ENCODE measurements at regions not wholly inside any gene's neighbourhood (a gene's known extent, or its start where the extent isn't known, plus 50 kb on each side); places are given as distances from the start of the nearest gene placed in this dataset.

- H3K4me3 ChIP-seq (ENCODE audit: low read depth in 1 of 3, low read length in 3 of 3): no peak overlapping the region
- no peaks in the 10 kb centered on the region for H3K36me3 ChIP-seq (ENCODE audit: control insufficient read depth in 3 of 3, insufficient read depth in 2 of 3, low read depth in 1 of 3, low read length in 3 of 3)
- WGBS, 3 donors: 85 to 93% (median 86%) methylated on average over 6 of the region's 6 CpGs
- DNase-seq (no peak), FAIRE-seq (no peak)
- no peaks in the 10 kb centered on the region for H3K9me3 ChIP-seq (ENCODE audit: control insufficient read depth in 2 of 2, insufficient read depth in 1 of 2, low read depth in 1 of 2, low read length in 1 of 2)
- H3K4me1 ChIP-seq (ENCODE audit: control insufficient read depth in 3 of 3, insufficient read depth in 2 of 3, low read depth in 1 of 3, low read length in 2 of 3): no peaks in the 10 kb centered on the region
- H3K27me3 ChIP-seq (ENCODE audit: control insufficient read depth in 3 of 3, insufficient read depth in 3 of 3, low read length in 3 of 3): no peaks in the 10 kb centered on the region
- H3K27ac ChIP-seq (ENCODE audit: low read depth in 1 of 3, low read length in 2 of 3): no peak overlapping the region
Observed at GRCh38 chrX:36583674-36584073, 424.5 kb upstream of the FAM47C start.

GRCh38 chrX:36609616-36610585 is 398.3 kb upstream of the FAM47C start:
- Histone ChIP-seq H3K9me3 (ENCODE audit: control insufficient read depth in 2 of 2, insufficient read depth in 1 of 2, low read depth in 1 of 2, low read length in 1 of 2) (no peaks in the 10 kb centered on the region), H3K27me3 (ENCODE audit: control insufficient read depth in 3 of 3, insufficient read depth in 3 of 3, low read length in 3 of 3) (no peaks in the 10 kb centered on the region), H3K4me3 (ENCODE audit: low read depth in 1 of 3, low read length in 3 of 3) (no peak overlapping the region), H3K36me3 (ENCODE audit: control insufficient read depth in 3 of 3, insufficient read depth in 2 of 3, low read depth in 1 of 3, low read length in 3 of 3) (no peaks in the 10 kb centered on the region), H3K27ac (ENCODE audit: low read depth in 1 of 3, low read length in 2 of 3) (no peak overlapping the region), H3K4me1 (ENCODE audit: control insufficient read depth in 3 of 3, insufficient read depth in 2 of 3, low read depth in 1 of 3, low read length in 2 of 3) (no peaks in the 10 kb centered on the region)
- no peak for DNase-seq
- FAIRE-seq: no peak
- 51 to 64% (median 54%) methylated on average over 4 of the region's 4 CpGs for WGBS, 3 donors

DNA sequence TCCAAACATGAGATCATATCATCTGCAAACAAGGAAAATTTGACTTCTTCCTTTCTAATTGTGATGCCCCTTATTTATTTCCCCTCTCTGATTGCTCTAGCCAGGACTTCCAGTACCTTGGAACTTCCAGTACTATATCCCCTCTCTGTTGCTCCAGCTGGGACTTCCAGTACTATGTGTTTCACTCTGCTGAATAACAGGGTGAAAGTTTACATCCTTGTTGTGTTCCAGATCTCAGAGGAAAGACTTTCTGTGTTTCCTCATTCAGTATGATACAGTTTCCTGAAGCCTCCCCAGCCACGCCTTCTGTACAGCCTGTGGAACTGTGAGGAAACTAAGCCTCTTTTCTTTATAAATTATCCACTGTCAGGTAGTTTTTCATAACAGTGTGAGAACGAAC is 381.3 kb upstream of the FAM47C start:
- H3K36me3 ChIP-seq (ENCODE audit: control insufficient read depth in 3 of 3, insufficient read depth in 2 of 3, low read depth in 1 of 3, low read length in 3 of 3): no peaks in the 10 kb centered on the region
- WGBS, 3 donors: 44 to 66% (median 57%) methylated on average over 2 of the region's 2 CpGs
- FAIRE-seq: no peak

GRCh38 chrX:36640232-36640631 is 367.9 kb upstream of the FAM47C start:
- H3K4me1 ChIP-seq (ENCODE audit: control insufficient read depth in 3 of 3, insufficient read depth in 2 of 3, low read depth in 1 of 3, low read length in 2 of 3): no peaks in the 10 kb centered on the region
- no peaks in the 10 kb centered on the region for H3K36me3 ChIP-seq (ENCODE audit: control insufficient read depth in 3 of 3, insufficient read depth in 2 of 3, low read depth in 1 of 3, low read length in 3 of 3)
- no peak for DNase-seq
- 74 to 88% (median 84%) methylated on average over 4 of the region's 4 CpGs for WGBS, 3 donors
- no peaks in the 10 kb centered on the region for H3K9me3 ChIP-seq (ENCODE audit: control insufficient read depth in 2 of 2, insufficient read depth in 1 of 2, low read depth in 1 of 2, low read length in 1 of 2)
- H3K27me3 ChIP-seq (ENCODE audit: control insufficient read depth in 3 of 3, insufficient read depth in 3 of 3, low read length in 3 of 3): no peaks in the 10 kb centered on the region
- H3K4me3 ChIP-seq (ENCODE audit: low read depth in 1 of 3, low read length in 3 of 3): no peak overlapping the region
- no peak for FAIRE-seq
- H3K27ac ChIP-seq (ENCODE audit: low read depth in 1 of 3, low read length in 2 of 3): no peak overlapping the region

More for the DNA sequence above, 381.3 kb upstream of the FAM47C start:
- Histone ChIP-seq H3K27ac (ENCODE audit: low read depth in 1 of 3, low read length in 2 of 3) (no peak overlapping the region), H3K27me3 (ENCODE audit: control insufficient read depth in 3 of 3, insufficient read depth in 3 of 3, low read length in 3 of 3) (no peaks in the 10 kb centered on the region), H3K9me3 (ENCODE audit: control insufficient read depth in 2 of 2, insufficient read depth in 1 of 2, low read depth in 1 of 2, low read length in 1 of 2) (no peaks in the 10 kb centered on the region), H3K4me1 (ENCODE audit: control insufficient read depth in 3 of 3, insufficient read depth in 2 of 3, low read depth in 1 of 3, low read length in 2 of 3) (no peaks in the 10 kb centered on the region), H3K4me3 (ENCODE audit: low read depth in 1 of 3, low read length in 3 of 3) (no peak overlapping the region)
- DNase-seq: no peak

- no peak for DNase-seq
- no peaks in the 10 kb centered on the region for H3K27me3 ChIP-seq (ENCODE audit: control insufficient read depth in 3 of 3, insufficient read depth in 3 of 3, low read length in 3 of 3)
- H3K4me3 ChIP-seq (ENCODE audit: low read depth in 1 of 3, low read length in 3 of 3): no peak overlapping the region
- no peaks in the 10 kb centered on the region for H3K36me3 ChIP-seq (ENCODE audit: control insufficient read depth in 3 of 3, insufficient read depth in 2 of 3, low read depth in 1 of 3, low read length in 3 of 3)
- no peak for FAIRE-seq
- H3K9me3 ChIP-seq (ENCODE audit: control insufficient read depth in 2 of 2, insufficient read depth in 1 of 2, low read depth in 1 of 2, low read length in 1 of 2): no peaks in the 10 kb centered on the region
- no peak overlapping the region for H3K27ac ChIP-seq (ENCODE audit: low read depth in 1 of 3, low read length in 2 of 3)
- WGBS, 3 donors: 61 to 75% (median 69%) methylated on average over 3 of the region's 3 CpGs
- H3K4me1 ChIP-seq (ENCODE audit: control insufficient read depth in 3 of 3, insufficient read depth in 2 of 3, low read depth in 1 of 3, low read length in 2 of 3): no peaks in the 10 kb centered on the region
Observed at GRCh38 chrX:36642052-36642451, 366.1 kb upstream of the FAM47C start.

- FAIRE-seq (no peak), DNase-seq (no peak)
- no peaks in the 10 kb centered on the region for H3K36me3 ChIP-seq (ENCODE audit: control insufficient read depth in 3 of 3, insufficient read depth in 2 of 3, low read depth in 1 of 3, low read length in 3 of 3)
- no peak overlapping the region for H3K4me3 ChIP-seq (ENCODE audit: low read depth in 1 of 3, low read length in 3 of 3)
- no peaks in the 10 kb centered on the region for H3K27me3 ChIP-seq (ENCODE audit: control insufficient read depth in 3 of 3, insufficient read depth in 3 of 3, low read length in 3 of 3)
- H3K9me3 ChIP-seq (ENCODE audit: control insufficient read depth in 2 of 2, insufficient read depth in 1 of 2, low read depth in 1 of 2, low read length in 1 of 2): no peaks in the 10 kb centered on the region
- H3K4me1 ChIP-seq (ENCODE audit: control insufficient read depth in 3 of 3, insufficient read depth in 2 of 3, low read depth in 1 of 3, low read length in 2 of 3): no peaks in the 10 kb centered on the region
- H3K27ac ChIP-seq (ENCODE audit: low read depth in 1 of 3, low read length in 2 of 3): no peak overlapping the region
- WGBS, 3 donors: 75% methylated on average over 3 of the region's 3 CpGs
Observed at GRCh38 chrX:36650622-36651021, 357.5 kb upstream of the FAM47C start.

GRCh38 chrX:36683507-36683906 is 324.7 kb upstream of the FAM47C start:
- 63 to 100% (median 64%) methylated on average over 1 of the region's 1 CpG for WGBS, 3 donors
- H3K4me3 ChIP-seq (ENCODE audit: low read depth in 1 of 3, low read length in 3 of 3): no peak overlapping the region
- H3K27ac ChIP-seq (ENCODE audit: low read depth in 1 of 3, low read length in 2 of 3): no peak overlapping the region
- H3K9me3 ChIP-seq (ENCODE audit: control insufficient read depth in 2 of 2, insufficient read depth in 1 of 2, low read depth in 1 of 2, low read length in 1 of 2): no peaks in the 10 kb centered on the region
- H3K27me3 ChIP-seq (ENCODE audit: control insufficient read depth in 3 of 3, insufficient read depth in 3 of 3, low read length in 3 of 3): no peaks in the 10 kb centered on the region
- FAIRE-seq (no peak), DNase-seq (no peak)
- H3K4me1 ChIP-seq (ENCODE audit: control insufficient read depth in 3 of 3, insufficient read depth in 2 of 3, low read depth in 1 of 3, low read length in 2 of 3): no peaks in the 10 kb centered on the region
- H3K36me3 ChIP-seq (ENCODE audit: control insufficient read depth in 3 of 3, insufficient read depth in 2 of 3, low read depth in 1 of 3, low read length in 3 of 3): no peaks in the 10 kb centered on the region

- no peaks in the 10 kb centered on the region for H3K36me3 ChIP-seq (ENCODE audit: control insufficient read depth in 3 of 3, insufficient read depth in 2 of 3, low read depth in 1 of 3, low read length in 3 of 3)
- H3K27me3 ChIP-seq (ENCODE audit: control insufficient read depth in 3 of 3, insufficient read depth in 3 of 3, low read length in 3 of 3): no peaks in the 10 kb centered on the region
- no peak for DNase-seq
- H3K27ac ChIP-seq (ENCODE audit: low read depth in 1 of 3, low read length in 2 of 3): no peak overlapping the region
- no peak overlapping the region for H3K4me3 ChIP-seq (ENCODE audit: low read depth in 1 of 3, low read length in 3 of 3)
- FAIRE-seq: no peak
- H3K4me1 ChIP-seq (ENCODE audit: control insufficient read depth in 3 of 3, insufficient read depth in 2 of 3, low read depth in 1 of 3, low read length in 2 of 3): no peaks in the 10 kb centered on the region
- no peaks in the 10 kb centered on the region for H3K9me3 ChIP-seq (ENCODE audit: control insufficient read depth in 2 of 2, insufficient read depth in 1 of 2, low read depth in 1 of 2, low read length in 1 of 2)
Observed at GRCh38 chrX:36684053-36684452, 324.1 kb upstream of the FAM47C start.

DNA sequence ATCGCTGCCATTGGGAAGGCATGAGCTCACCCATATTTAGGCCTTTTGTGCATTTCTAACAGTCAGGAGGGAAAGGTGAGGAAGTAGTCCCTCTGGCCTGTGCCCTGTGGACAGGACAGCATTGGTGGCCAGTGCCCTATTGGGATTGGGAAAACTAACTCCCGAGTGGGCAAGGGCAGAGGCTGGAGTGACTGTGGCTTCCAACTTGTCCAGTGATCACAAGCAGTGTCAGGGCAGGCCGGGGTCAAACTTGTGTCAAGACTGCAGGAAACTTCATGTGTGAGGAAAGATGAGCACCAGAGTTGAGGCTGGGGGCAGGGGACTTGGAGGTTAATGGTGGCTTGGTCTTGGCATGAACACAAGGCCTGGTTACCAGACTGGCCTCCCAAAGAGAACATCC is 286.2 kb upstream of the FAM47C start:
- no peaks in the 10 kb centered on the region for H3K36me3 ChIP-seq (ENCODE audit: control insufficient read depth in 3 of 3, insufficient read depth in 2 of 3, low read depth in 1 of 3, low read length in 3 of 3)
- no peak overlapping the region for H3K4me3 ChIP-seq (ENCODE audit: low read depth in 1 of 3, low read length in 3 of 3)
- DNase-seq (no peak), FAIRE-seq (no peak)
- H3K27me3 ChIP-seq (ENCODE audit: control insufficient read depth in 3 of 3, insufficient read depth in 3 of 3, low read length in 3 of 3): no peaks in the 10 kb centered on the region
- no peak overlapping the region for H3K27ac ChIP-seq (ENCODE audit: low read depth in 1 of 3, low read length in 2 of 3)
- H3K4me1 ChIP-seq (ENCODE audit: control insufficient read depth in 3 of 3, insufficient read depth in 2 of 3, low read depth in 1 of 3, low read length in 2 of 3): no peaks in the 10 kb centered on the region
- H3K9me3 ChIP-seq (ENCODE audit: control insufficient read depth in 2 of 2, insufficient read depth in 1 of 2, low read depth in 1 of 2, low read length in 1 of 2): no peaks in the 10 kb centered on the region
- WGBS, 3 donors: 62 to 75% (median 64%) methylated on average over 3 of the region's 3 CpGs
